ENCODE measurements at regions not wholly inside any gene's neighbourhood (a gene's known extent, or its start where the extent isn't known, plus 50 kb on each side); places are given as distances from the start of the nearest gene placed in this dataset.

DNA sequence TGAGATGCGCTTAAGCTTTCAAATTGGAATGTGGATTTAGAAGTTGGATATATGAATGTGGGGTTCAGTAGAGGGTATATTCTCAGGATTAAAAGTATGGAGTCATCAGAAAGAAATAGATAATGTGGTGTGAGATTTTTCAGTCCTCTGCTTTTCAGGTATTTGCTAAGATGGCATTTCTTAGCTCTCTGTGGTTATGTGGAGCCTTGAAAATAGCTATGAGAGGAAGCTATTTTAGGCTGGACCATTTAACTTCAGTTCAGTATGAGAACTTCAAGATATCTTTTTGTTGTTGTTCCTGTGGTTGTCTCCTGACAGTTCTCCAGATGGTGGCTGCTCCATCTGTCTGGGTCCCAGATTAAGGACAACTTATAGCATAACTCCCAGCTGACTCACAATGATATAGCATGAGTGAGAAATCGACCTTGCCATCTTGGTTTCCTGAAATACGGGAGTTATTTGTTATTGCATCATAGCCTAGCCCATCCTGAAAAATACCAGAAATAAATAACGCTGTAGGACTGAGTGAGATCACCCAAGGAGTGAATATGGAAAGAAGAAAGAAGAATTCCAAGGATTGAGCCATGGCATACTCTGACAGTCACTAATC lies 461.5 kb downstream of the ANXA1 start:
- POLR2A ChIA-PET (ENCODE audit: unreplicated experiment), result no interaction called here
- Histone ChIP-seq H4K5ac (ENCODE audit: low read depth, low read length) (no peak overlapping the region), H3K56ac (ENCODE audit: extremely low read depth, insufficient read depth, low read length) (no peak overlapping the region), H3K4me3 (ENCODE audit: insufficient read depth, low read depth, low read length) (no peak overlapping the region), H4K91ac (ENCODE audit: insufficient read depth, low read depth, low read length) (no peak overlapping the region), H3K4me2 (ENCODE audit: low read depth, low read length) (no peak overlapping the region), H3K14ac (replicated peaks; ENCODE audit: low read depth, low read length) (no peak overlapping the region), H3K18ac (ENCODE audit: low read depth, low read length) (no peak overlapping the region), H3K9ac (ENCODE audit: low read depth, low read length) (no peak overlapping the region), H3K4me1 (ENCODE audit: control insufficient read depth, insufficient read depth, low read length) (no peaks in the 10 kb centered on the region), H3K9me3 (ENCODE audit: control insufficient read depth, insufficient read depth, low read length) (peaks cover 2% of the 10 kb centered on the region; the same call in 1 of the 2 replicates), H3K27ac (ENCODE audit: insufficient read depth, low read length) (no peak overlapping the region), H3K9me1 (ENCODE audit: insufficient read depth, low read length) (no peaks in the 10 kb centered on the region), H4K8ac (ENCODE audit: low read depth in 2 of 2, low read length in 2 of 2) (no peak overlapping the region), H3K27me3 (ENCODE audit: control insufficient read depth, insufficient read depth, low read length) (no peaks in the 10 kb centered on the region), H3K79me1 (ENCODE audit: low read depth in 1 of 2, low read length in 2 of 2) (no peaks in the 10 kb centered on the region), H2AK5ac (ENCODE audit: low read depth, low read length) (no peak overlapping the region), H2BK20ac (ENCODE audit: low read depth, low read length) (no peak overlapping the region), H3K4ac (ENCODE audit: low read depth, low read length) (no peak overlapping the region), H2BK5ac (ENCODE audit: low read depth, low read length, poor library complexity, severe bottlenecking) (no peak overlapping the region), H3K36me3 (ENCODE audit: control insufficient read depth, insufficient read depth, low read length) (no peaks in the 10 kb centered on the region), H2AK9ac (replicated peaks; ENCODE audit: low read depth, low read length, poor library complexity) (no peak overlapping the region), H2BK120ac (ENCODE audit: low read depth, low read length) (no peak overlapping the region), H4K20me1 (ENCODE audit: insufficient read depth, low read length) (no peaks in the 10 kb centered on the region), H2AFZ (replicated peaks; ENCODE audit: low read length, poor library complexity) (no peak overlapping the region), H2BK15ac (ENCODE audit: low read depth, low read length) (no peak overlapping the region), H3K23ac (ENCODE audit: low read depth, low read length) (no peak overlapping the region)
- intact Hi-C loops (cut with micrococcal nuclease), result no loop called here
- ATAC-seq (ENCODE audit: low read depth) (no peak), DNase-seq (no peak)
- in situ Hi-C loops (cut with MboI; ENCODE audit: low sequenced_read_pairs), result no loop called here
- CTCF ChIA-PET, result no interaction called here
- dilution Hi-C loops (cut with HindIII; ENCODE audit: low sequenced_read_pairs, unreplicated experiment), result no loop called here
- BruUV-seq (replicated peaks), result no TSS peak
- WGBS, 2 experiments (ENCODE audit: extremely low coverage in 2 of 2, insufficient read length in 1 of 2), result 80% methylated on average over 1 of the region's 4 CpGs; no CpG with 5 or more reads in 1 of the 2 experiments
- TF ChIP-seq MAZ (IDR thresholded peaks at IDR 0.05; ENCODE audit: borderline replicate concordance, low read depth, low read length), result no peak
- TF ChIP-seq, protein P1, sequence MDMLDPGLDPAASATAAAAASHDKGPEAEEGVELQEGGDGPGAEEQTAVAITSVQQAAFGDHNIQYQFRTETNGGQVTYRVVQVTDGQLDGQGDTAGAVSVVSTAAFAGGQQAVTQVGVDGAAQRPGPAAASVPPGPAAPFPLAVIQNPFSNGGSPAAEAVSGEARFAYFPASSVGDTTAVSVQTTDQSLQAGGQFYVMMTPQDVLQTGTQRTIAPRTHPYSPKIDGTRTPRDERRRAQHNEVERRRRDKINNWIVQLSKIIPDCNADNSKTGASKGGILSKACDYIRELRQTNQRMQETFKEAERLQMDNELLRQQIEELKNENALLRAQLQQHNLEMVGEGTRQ (IDR thresholded peaks at IDR 0.05; ENCODE audit: low read depth, low read length), result no peak
- TF ChIP-seq CEBPB (IDR thresholded peaks at IDR 0.05; ENCODE audit: low read depth, low read length), result peak; percentile 73

Measured in IMR-90 (cell line).